OCI-LY3 (cell line): ENCODE measurements at regions not wholly inside any gene's neighbourhood (a gene's known extent, or its start where the extent isn't known, plus 50 kb on each side); places are given as distances from the start of the nearest gene placed in this dataset.

ENCODE experiments used
- H2AFZ ChIP-seq: fragments of 200-600, 300-600 bp; shearing (Covaris generic); 2 replicates; pipeline ENCODE4 v1.6.0; 2014; ENCODE audit warnings: antibody characterized with exemption, low read depth, low read length
- H3K27ac ChIP-seq: fragments of 200-600, 300-600 bp; sonication (generic); 2 replicates; pipeline ENCODE4 v1.5.1; 2014; ENCODE audit warnings: mild to moderate bottlenecking, low read length, moderate library complexity, mixed read lengths
- H3K27me3 ChIP-seq: fragments of 200-600, 300-600 bp; sonication (generic); 2 replicates; pipeline ENCODE4 v1.6.1; 2014; ENCODE audit warnings: low read depth, low read length, mixed read lengths
- H3K36me3 ChIP-seq: fragments of 200-600, 300-600 bp; sonication (generic); replicated peaks from 2 replicates; pipeline ENCODE3; 2014; ENCODE audit warnings: low read depth, low read length, mixed read lengths
- H3K4me1 ChIP-seq: fragments of 300-600, 200-600 bp; sonication (generic); 2 replicates; pipeline ENCODE4 v1.6.1; 2014; ENCODE audit warnings: low read length, mixed read lengths
- H3K4me2 ChIP-seq: fragments of 200-600, 300-600 bp; sonication (generic); 2 replicates; pipeline ENCODE4 v1.6.1; 2014; ENCODE audit warnings: low read length, mixed read lengths
- H3K4me3 ChIP-seq: fragments of 300-600, 200-600 bp; sonication (generic); 2 replicates; pipeline ENCODE4 v1.5.1; 2014; ENCODE audit warnings: antibody characterized with exemption, mild to moderate bottlenecking, low read length, moderate library complexity
- H3K79me2 ChIP-seq: fragments of 300-600, 200-600 bp; shearing (Covaris generic); 2 replicates; pipeline ENCODE4 v1.6.1; 2014; ENCODE audit warnings: mild to moderate bottlenecking, low read length, mixed read lengths
- H3K9ac ChIP-seq: fragments of 300-600, 200-600 bp; shearing (Covaris generic); 2 replicates; pipeline ENCODE4 v1.6.0; 2014; ENCODE audit warnings: mild to moderate bottlenecking, low read length, moderate library complexity
- H3K9me3 ChIP-seq: fragments of 200-600, 300-600 bp; shearing (Covaris generic); 2 replicates; pipeline ENCODE4 v1.6.1; 2014; ENCODE audit warnings: low read length, mixed read lengths; ENCODE audit not compliant: insufficient read depth
- H4K20me1 ChIP-seq: fragments of 200-600, 300-600 bp; sonication (generic); 2 replicates; pipeline ENCODE4 v1.6.1; 2016; ENCODE audit warnings: low read length, mixed read lengths; ENCODE audit not compliant: insufficient read depth
- EZH2phosphoT487 ChIP-seq: fragments of 200-600 bp; shearing (Covaris generic); IDR thresholded peaks from 2 replicates; pipeline ENCODE4 v1.6.1; 2018; ENCODE audit warnings: antibody characterized with exemption, mixed run types, low read depth
- TF ChIP-seq, protein P1 (sequence below): fragments of 200-600, 300-600 bp; sonication (generic); IDR thresholded peaks from 2 replicates; pipeline ENCODE4 v1.5.1; 2014; ENCODE audit warnings: antibody characterized with exemption, low read length, low read depth

DNA sequence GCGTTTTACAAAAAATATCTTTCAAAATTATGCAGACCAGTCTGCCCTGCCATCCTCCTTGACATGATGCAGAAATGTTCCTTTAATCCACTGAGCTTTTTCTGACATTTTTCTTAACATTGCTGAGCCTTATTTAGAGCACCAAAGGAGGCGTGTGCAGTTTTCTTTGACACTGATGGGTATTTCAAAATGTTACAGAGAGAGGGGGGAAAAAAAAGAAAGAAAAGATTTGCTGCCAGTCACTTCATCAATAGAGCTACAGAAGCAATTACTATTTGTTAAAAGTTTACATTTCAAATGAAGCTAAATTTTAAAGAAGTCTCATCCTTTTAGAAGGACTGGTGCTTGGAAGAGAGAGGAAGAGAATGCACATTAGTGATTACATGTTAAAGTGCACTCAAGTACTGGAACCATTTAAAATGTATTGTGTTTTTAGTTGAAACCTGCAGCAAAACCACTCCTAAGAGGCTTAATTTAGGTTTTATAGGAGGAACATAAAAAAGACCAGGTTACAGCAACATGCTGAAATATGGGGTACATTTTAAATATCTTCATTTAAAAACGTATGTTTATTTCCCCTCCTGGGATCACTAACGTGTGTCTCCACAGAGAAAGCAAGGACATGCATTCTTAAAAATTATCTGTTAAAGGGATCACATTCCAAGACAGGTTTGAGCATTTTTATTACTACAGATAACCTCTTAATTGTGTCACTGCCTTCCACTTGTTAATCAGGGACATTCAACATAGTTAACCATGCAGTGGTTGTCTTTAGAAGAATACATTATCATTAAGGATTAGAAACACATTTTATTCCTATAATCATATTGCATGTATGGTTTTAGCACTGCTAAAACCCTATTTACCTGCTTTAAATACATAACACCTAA lies 258.4 kb downstream of the MEIS1 start:
- Histone ChIP-seq H2AFZ (no peak overlapping the region), H3K9me3 (no peaks in the 10 kb centered on the region), H3K4me2 (no peak overlapping the region), H3K36me3 (no peaks in the 10 kb centered on the region), H3K9ac (no peak overlapping the region), H3K79me2 (no peaks in the 10 kb centered on the region), H3K4me3 (no peak overlapping the region), H3K27ac (no peak overlapping the region), H3K4me1 (0 out of 2 replicates have a peak, but pooled peaks cover 3% of the 10 kb centered on the region), H3K27me3 (0 out of 2 replicates have a peak, but pooled peaks cover 6% of the 10 kb centered on the region), H4K20me1 (no peaks in the 10 kb centered on the region)
- TF ChIP-seq, protein P1, sequence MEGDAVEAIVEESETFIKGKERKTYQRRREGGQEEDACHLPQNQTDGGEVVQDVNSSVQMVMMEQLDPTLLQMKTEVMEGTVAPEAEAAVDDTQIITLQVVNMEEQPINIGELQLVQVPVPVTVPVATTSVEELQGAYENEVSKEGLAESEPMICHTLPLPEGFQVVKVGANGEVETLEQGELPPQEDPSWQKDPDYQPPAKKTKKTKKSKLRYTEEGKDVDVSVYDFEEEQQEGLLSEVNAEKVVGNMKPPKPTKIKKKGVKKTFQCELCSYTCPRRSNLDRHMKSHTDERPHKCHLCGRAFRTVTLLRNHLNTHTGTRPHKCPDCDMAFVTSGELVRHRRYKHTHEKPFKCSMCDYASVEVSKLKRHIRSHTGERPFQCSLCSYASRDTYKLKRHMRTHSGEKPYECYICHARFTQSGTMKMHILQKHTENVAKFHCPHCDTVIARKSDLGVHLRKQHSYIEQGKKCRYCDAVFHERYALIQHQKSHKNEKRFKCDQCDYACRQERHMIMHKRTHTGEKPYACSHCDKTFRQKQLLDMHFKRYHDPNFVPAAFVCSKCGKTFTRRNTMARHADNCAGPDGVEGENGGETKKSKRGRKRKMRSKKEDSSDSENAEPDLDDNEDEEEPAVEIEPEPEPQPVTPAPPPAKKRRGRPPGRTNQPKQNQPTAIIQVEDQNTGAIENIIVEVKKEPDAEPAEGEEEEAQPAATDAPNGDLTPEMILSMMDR = no peak
- no peak for TF ChIP-seq EZH2phosphoT487

DNA sequence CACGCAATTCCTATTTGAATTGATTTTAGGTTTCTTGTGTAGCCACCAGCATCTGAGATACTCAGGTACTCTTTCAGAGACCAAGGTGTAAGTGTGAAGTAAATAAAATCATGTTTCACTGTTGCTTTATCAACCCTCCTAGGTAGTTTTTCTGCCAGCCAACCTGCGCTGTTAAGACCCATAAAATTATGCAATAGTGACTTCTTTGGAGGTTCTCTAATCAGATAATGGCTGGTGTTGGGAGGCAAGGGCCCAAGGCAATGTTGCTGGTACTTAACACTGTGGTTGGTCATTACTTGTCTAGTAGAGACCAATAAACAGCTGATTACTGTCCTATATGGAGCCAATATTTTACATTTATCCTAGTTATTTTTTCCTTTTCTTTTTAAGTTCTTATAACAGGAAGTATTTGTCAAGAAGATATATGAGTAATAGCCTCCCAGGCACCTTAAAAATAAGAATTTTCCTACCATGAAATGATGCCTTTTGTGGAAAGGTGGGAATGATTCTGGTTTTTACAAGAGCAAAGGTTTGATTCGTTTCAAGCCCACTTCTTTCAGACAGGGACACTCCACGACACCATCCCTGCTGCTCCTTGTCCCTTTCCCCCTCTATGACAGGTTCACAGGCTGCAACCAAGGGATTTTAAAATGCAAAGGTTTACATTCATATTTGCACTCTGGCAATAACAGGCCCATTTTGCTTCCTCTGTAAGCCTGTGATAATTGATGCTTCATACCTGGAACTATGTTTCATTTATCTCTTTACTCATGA lies 259.3 kb downstream of the MEIS1 start:
- Histone ChIP-seq H3K4me1 (0 out of 2 replicates have a peak, but pooled peaks cover 3% of the 10 kb centered on the region), H3K4me3 (no peak overlapping the region), H2AFZ (no peak overlapping the region), H4K20me1 (no peaks in the 10 kb centered on the region), H3K27ac (no peak overlapping the region), H3K79me2 (no peaks in the 10 kb centered on the region), H3K36me3 (no peaks in the 10 kb centered on the region), H3K27me3 (0 out of 2 replicates have a peak, but pooled peaks cover 6% of the 10 kb centered on the region), H3K9me3 (no peaks in the 10 kb centered on the region), H3K4me2 (no peak overlapping the region), H3K9ac (no peak overlapping the region)
- no peak for TF ChIP-seq EZH2phosphoT487
- TF ChIP-seq, protein P1 = no peak

DNA sequence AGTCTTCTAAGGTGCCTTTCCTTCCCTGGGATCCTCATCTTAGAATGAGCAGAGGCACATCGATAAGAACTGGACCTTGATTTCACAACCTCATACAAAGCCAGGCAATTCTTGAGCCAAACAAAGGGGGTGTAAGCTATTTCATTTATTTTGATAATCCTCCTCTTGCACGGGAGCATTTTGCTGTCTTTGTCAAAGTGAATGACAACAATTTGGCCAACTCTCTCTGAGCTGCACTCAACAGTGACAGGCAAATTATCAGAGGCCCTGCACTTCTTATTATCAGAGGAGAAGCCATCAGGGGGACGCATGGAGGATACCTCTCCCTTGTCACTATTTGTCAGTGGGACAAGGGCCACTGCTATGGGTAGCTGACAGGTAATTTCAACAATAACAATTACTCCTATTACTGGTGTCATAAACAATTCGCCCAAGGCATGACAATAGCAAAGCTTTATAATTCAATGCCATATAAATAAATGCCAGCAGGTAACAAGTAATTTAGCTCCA lies 260.4 kb downstream of the MEIS1 start:
- TF ChIP-seq EZH2phosphoT487 = no peak
- TF ChIP-seq, protein P1 = no peak
- no peaks in the 10 kb centered on the region for H3K36me3 ChIP-seq
- H2AFZ ChIP-seq = no peak overlapping the region
- no peak overlapping the region for H3K9ac ChIP-seq
- no peaks in the 10 kb centered on the region for H3K79me2 ChIP-seq
- H3K4me1 ChIP-seq = 0 out of 2 replicates have a peak, but pooled peaks cover 3% of the 10 kb centered on the region
- no peaks in the 10 kb centered on the region for H4K20me1 ChIP-seq
- no peak overlapping the region for H3K4me2 ChIP-seq
- H3K4me3 ChIP-seq = no peak overlapping the region
- no peak overlapping the region for H3K27ac ChIP-seq
- H3K9me3 ChIP-seq = no peaks in the 10 kb centered on the region
- 0 out of 2 replicates have a peak, but pooled peaks cover 6% of the 10 kb centered on the region for H3K27me3 ChIP-seq

DNA sequence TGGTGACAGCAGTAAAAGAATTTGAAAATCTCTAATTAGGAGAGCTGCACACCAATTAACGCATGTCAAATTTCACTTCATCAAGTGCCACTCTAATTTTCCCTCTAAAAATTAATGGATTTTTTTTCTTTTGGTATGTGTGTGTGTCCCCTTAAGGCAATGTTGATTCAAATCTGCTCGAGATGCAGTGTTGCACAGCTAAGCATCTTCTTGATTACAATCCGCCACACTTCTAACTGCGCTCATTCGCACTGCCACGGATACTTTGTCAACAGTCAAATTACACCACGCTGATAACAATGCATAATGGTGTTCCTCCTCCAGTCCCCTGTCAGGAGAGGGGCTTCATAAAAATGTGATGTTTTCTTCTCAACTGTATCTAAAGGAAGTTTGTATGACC lies 261.4 kb downstream of the MEIS1 start:
- H3K4me1 ChIP-seq = 0 out of 2 replicates have a peak, but pooled peaks cover 3% of the 10 kb centered on the region
- H3K4me2 ChIP-seq = no peak overlapping the region
- 0 out of 2 replicates have a peak, but pooled peaks cover 4% of the 10 kb centered on the region for H3K27me3 ChIP-seq
- H3K36me3 ChIP-seq = no peaks in the 10 kb centered on the region
- H3K4me3 ChIP-seq = no peak overlapping the region
- no peaks in the 10 kb centered on the region for H3K79me2 ChIP-seq
- no peak overlapping the region for H3K9ac ChIP-seq
- H3K9me3 ChIP-seq = no peaks in the 10 kb centered on the region
- H2AFZ ChIP-seq = no peak overlapping the region
- no peaks in the 10 kb centered on the region for H4K20me1 ChIP-seq
- TF ChIP-seq EZH2phosphoT487 = no peak
- TF ChIP-seq, protein P1 = no peak
- H3K27ac ChIP-seq = no peak overlapping the region
